K562 (cell line): ENCODE measurements at regions not wholly inside any gene's neighbourhood (a gene's known extent, or its start where the extent isn't known, plus 50 kb on each side); places are given as distances from the start of the nearest gene placed in this dataset.
A peak's percentile ranks its signal among the peaks of the same experiment; 100 is the strongest.

Source experiments
- CC2D1A ChIP-seq: fragments of 450-650 bp; IDR thresholded peaks from 2 replicates; pipeline ENCODE4 v1.6.1; 2017; ENCODE audit warnings: mild to moderate bottlenecking
- EZH2 ChIP-seq: IDR thresholded peaks from 2 replicates; pipeline ENCODE4 v1.6.1; 2012; ENCODE audit warnings: low read depth, mild to moderate bottlenecking, inconsistent platforms, low read length, borderline replicate concordance
- FOXK2 ChIP-seq, 2 experiments: fragments of 450-650 bp; IDR thresholded peaks in 1 of 2; conservative IDR thresholded peaks in 1 of 2; 2 replicates each; pipeline ENCODE4 v1.6.1; 2016; ENCODE audit warnings: low read depth in 2 of 2, mild to moderate bottlenecking in 1 of 2
- HNRNPLL ChIP-seq: fragments of 200-400 bp; formaldehyde crosslinking; IDR thresholded peaks from 2 replicates; pipeline ENCODE4 v1.6.1; 2017; ENCODE audit warnings: low read length, low read depth, mild to moderate bottlenecking; ENCODE audit not compliant: poor library complexity, severe bottlenecking
- JUND ChIP-seq, 2 experiments: IDR thresholded peaks; 2 replicates in 1 of 2; 3 replicates in 1 of 2; pipeline ENCODE4 v1.6.1; 2011; ENCODE audit warnings: borderline replicate concordance in 2 of 2, low read depth in 2 of 2, low read length in 2 of 2, improper control_type of control experiment in 1 of 2, missing biosample characterization in 1 of 2, missing genetic modification characterization in 1 of 2, missing genetic modification reagents in 1 of 2
- MAFK ChIP-seq: IDR thresholded peaks from 2 replicates; pipeline ENCODE4 v1.6.1; 2011; ENCODE audit warnings: low read length, improper control_type of control experiment
- MYBL2 ChIP-seq, 2 experiments: fragments of 450-650 bp in 1 of 2; sonication (generic) in 1 of 2; formaldehyde crosslinking in 1 of 2; IDR thresholded peaks; 2 replicates each; pipeline versions ENCODE4 v1.6.1 to v1.8.1; 2017 to 2022; ENCODE audit warnings: borderline replicate concordance in 1 of 2, inconsistent platforms in 1 of 2, low read depth in 1 of 2, mild to moderate bottlenecking in 1 of 2, missing genetic modification reagents in 1 of 2, moderate library complexity in 1 of 2
- NR2C2 ChIP-seq, 2 experiments: fragments of 200-800 bp in 1 of 2; sonication (Bioruptor generic) in 1 of 2; sonication (generic) in 1 of 2; formaldehyde crosslinking in 1 of 2; IDR thresholded peaks; 2 replicates each; pipeline versions ENCODE4 v1.6.1 to v1.8.0; 2016 to 2022; ENCODE audit warnings: mild to moderate bottlenecking in 1 of 2, missing compliant biosample characterization in 1 of 2, missing genetic modification characterization in 1 of 2, missing genetic modification reagents in 1 of 2
- ZC3H8 ChIP-seq: fragments of 450-650 bp; IDR thresholded peaks from 2 replicates; pipeline ENCODE4 v1.6.1; 2017
- ZNF830 ChIP-seq: fragments of 250-450 bp; sonication (Bioruptor Pico); IDR thresholded peaks from 2 replicates; pipeline ENCODE4 v1.5.0; 2021; ENCODE audit warnings: mild to moderate bottlenecking
- TF ChIP-seq, protein P1 (sequence below): sonication (generic); formaldehyde crosslinking; IDR thresholded peaks from 2 replicates; pipeline ENCODE4 v1.8.1; 2023; ENCODE audit warnings: mild to moderate bottlenecking, missing genetic modification reagents
- TF ChIP-seq, protein P2 (sequence below): conservative IDR thresholded peaks from 2 replicates; pipeline ENCODE4 v1.6.1; 2011; ENCODE audit warnings: low read depth, mild to moderate bottlenecking, low read length; ENCODE audit not compliant: control insufficient read depth
- TF ChIP-seq, protein P3 (sequence below), 2 experiments: fragments of 250-450 bp in 1 of 2; fragments of 450-650 bp in 1 of 2; sonication (Bioruptor Pico) in 1 of 2; IDR thresholded peaks; 2 replicates each; pipeline versions ENCODE4 v1.6.1 to v1.8.0; 2016 to 2021; ENCODE audit warnings: mild to moderate bottlenecking in 2 of 2, moderate library complexity in 2 of 2, missing compliant biosample characterization in 1 of 2, missing genetic modification characterization in 1 of 2
- TF ChIP-seq, protein P4 (sequence below): fragments of 450-650 bp; formaldehyde crosslinking; conservative IDR thresholded peaks from 2 replicates; pipeline ENCODE4 v1.4.0; 2022; ENCODE audit warnings: mild to moderate bottlenecking, missing genetic modification characterization
- TF ChIP-seq, protein P5 (sequence below), 2 experiments: IDR thresholded peaks; 2 replicates each; pipeline ENCODE4 v1.6.1; 2012; ENCODE audit warnings: improper control_type of control experiment in 2 of 2, low read depth in 2 of 2, low read length in 2 of 2, borderline replicate concordance in 1 of 2

DNA sequence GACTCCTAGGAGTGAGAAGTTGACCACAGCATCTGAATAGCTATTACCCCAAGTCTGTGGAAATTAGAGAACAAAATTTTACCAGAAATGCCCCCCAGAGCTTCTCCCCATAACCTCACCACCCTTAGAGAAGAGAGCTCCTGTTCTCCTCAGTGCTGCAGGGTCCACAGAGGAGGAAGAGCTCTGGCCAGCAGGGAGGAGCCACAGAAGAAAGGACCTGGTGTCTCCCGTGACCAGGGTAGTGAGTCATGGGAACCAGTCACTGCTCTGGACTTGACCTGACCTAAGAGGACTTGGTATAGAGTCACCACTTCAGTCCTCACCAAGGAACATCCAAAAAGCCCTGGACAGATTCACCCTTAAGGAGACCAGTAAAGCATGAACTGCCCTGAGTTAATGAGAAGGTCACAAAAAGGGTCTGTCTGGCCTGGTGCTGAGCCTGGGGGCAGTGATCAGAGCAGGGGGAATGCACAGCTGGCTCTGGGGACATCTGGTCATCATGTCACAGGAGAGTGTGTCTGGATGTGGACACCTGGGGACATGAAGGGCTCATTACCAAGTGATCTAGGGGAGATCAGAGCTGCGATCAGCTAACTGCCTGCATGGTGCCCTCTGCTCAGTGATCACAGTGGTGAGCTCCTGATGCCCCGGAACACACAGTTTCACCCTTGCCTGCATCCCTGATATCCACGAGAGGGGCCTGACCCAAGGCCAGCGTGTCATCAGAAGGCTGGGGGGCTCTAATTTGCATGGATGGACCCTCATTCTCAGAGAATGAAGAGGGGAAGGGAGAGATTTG is 103.3 kb upstream of the TOP3B start (continued):
- TF ChIP-seq, protein P1, sequence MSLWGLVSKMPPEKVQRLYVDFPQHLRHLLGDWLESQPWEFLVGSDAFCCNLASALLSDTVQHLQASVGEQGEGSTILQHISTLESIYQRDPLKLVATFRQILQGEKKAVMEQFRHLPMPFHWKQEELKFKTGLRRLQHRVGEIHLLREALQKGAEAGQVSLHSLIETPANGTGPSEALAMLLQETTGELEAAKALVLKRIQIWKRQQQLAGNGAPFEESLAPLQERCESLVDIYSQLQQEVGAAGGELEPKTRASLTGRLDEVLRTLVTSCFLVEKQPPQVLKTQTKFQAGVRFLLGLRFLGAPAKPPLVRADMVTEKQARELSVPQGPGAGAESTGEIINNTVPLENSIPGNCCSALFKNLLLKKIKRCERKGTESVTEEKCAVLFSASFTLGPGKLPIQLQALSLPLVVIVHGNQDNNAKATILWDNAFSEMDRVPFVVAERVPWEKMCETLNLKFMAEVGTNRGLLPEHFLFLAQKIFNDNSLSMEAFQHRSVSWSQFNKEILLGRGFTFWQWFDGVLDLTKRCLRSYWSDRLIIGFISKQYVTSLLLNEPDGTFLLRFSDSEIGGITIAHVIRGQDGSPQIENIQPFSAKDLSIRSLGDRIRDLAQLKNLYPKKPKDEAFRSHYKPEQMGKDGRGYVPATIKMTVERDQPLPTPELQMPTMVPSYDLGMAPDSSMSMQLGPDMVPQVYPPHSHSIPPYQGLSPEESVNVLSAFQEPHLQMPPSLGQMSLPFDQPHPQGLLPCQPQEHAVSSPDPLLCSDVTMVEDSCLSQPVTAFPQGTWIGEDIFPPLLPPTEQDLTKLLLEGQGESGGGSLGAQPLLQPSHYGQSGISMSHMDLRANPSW = peak; percentile 61; the same call in 1 of the 2 replicates
- no peak for TF ChIP-seq ZC3H8
- TF ChIP-seq NR2C2 (CRISPR knock-in tag; IDR thresholded peaks at IDR 0.05) = 0 out of 2 replicates have a peak, but pooled peaks have one; percentile 40
- no peak for TF ChIP-seq NR2C2 (tag; IDR thresholded peaks at IDR 0.05)
- TF ChIP-seq JUND (IDR thresholded peaks at IDR 0.05; ENCODE audit: borderline replicate concordance, low read depth, low read length) = peak; percentile 92
- TF ChIP-seq JUND (tag; IDR thresholded peaks at IDR 0.05; ENCODE audit: borderline replicate concordance, low read depth, low read length) = peak; percentile 84
- TF ChIP-seq, protein P2, sequence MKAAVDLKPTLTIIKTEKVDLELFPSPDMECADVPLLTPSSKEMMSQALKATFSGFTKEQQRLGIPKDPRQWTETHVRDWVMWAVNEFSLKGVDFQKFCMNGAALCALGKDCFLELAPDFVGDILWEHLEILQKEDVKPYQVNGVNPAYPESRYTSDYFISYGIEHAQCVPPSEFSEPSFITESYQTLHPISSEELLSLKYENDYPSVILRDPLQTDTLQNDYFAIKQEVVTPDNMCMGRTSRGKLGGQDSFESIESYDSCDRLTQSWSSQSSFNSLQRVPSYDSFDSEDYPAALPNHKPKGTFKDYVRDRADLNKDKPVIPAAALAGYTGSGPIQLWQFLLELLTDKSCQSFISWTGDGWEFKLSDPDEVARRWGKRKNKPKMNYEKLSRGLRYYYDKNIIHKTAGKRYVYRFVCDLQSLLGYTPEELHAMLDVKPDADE = 0 out of 2 replicates have a peak, but pooled peaks have one; percentile 21
- TF ChIP-seq, protein P3, sequence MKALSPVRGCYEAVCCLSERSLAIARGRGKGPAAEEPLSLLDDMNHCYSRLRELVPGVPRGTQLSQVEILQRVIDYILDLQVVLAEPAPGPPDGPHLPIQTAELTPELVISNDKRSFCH (CRISPR knock-in tag; IDR thresholded peaks at IDR 0.05) = no peak
- TF ChIP-seq, protein P3 (tag; IDR thresholded peaks at IDR 0.05) = no peak
- TF ChIP-seq MYBL2 (IDR thresholded peaks at IDR 0.05; ENCODE audit: low read depth) = no peak
- peak; percentile 81 for TF ChIP-seq MYBL2 (CRISPR knock-in tag; IDR thresholded peaks at IDR 0.05; ENCODE audit: borderline replicate concordance)
- no peak for TF ChIP-seq FOXK2 (conservative IDR thresholded peaks at IDR 0.05 in 1 of 2, IDR thresholded peaks at IDR 0.05 in 1 of 2; ENCODE audit: low read depth in 2 of 2)
- TF ChIP-seq CC2D1A = no peak
- TF ChIP-seq MAFK = peak; percentile 23; the same call in 1 of the 2 replicates
- no peak for TF ChIP-seq HNRNPLL
- peak; percentile 79; the same call in 1 of the 2 replicates for TF ChIP-seq ZNF830
- TF ChIP-seq, protein P4, sequence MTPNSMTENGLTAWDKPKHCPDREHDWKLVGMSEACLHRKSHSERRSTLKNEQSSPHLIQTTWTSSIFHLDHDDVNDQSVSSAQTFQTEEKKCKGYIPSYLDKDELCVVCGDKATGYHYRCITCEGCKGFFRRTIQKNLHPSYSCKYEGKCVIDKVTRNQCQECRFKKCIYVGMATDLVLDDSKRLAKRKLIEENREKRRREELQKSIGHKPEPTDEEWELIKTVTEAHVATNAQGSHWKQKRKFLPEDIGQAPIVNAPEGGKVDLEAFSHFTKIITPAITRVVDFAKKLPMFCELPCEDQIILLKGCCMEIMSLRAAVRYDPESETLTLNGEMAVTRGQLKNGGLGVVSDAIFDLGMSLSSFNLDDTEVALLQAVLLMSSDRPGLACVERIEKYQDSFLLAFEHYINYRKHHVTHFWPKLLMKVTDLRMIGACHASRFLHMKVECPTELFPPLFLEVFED = peak; percentile 79; the same call in 1 of the 2 replicates
- TF ChIP-seq, protein P5, sequence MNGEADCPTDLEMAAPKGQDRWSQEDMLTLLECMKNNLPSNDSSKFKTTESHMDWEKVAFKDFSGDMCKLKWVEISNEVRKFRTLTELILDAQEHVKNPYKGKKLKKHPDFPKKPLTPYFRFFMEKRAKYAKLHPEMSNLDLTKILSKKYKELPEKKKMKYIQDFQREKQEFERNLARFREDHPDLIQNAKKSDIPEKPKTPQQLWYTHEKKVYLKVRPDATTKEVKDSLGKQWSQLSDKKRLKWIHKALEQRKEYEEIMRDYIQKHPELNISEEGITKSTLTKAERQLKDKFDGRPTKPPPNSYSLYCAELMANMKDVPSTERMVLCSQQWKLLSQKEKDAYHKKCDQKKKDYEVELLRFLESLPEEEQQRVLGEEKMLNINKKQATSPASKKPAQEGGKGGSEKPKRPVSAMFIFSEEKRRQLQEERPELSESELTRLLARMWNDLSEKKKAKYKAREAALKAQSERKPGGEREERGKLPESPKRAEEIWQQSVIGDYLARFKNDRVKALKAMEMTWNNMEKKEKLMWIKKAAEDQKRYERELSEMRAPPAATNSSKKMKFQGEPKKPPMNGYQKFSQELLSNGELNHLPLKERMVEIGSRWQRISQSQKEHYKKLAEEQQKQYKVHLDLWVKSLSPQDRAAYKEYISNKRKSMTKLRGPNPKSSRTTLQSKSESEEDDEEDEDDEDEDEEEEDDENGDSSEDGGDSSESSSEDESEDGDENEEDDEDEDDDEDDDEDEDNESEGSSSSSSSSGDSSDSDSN (IDR thresholded peaks at IDR 0.05; ENCODE audit: borderline replicate concordance in 1 of 2, low read depth in 2 of 2, low read length in 2 of 2) = 0 out of 4 replicates have a peak, but pooled peaks have one; percentile 35 to 50
- no peak; the same call in 1 of the 2 replicates for TF ChIP-seq EZH2
